Posterior vena cava (tissue), 2 donors: ENCODE measurements at regions not wholly inside any gene's neighbourhood (a gene's known extent, or its start where the extent isn't known, plus 50 kb on each side); places are given as distances from the start of the nearest gene placed in this dataset.

Experiments
- DNase-seq: peaks from one replicate; pipeline ENCODE4 v3.0.0-alpha.2; 2020; ENCODE audit warnings: low spot score
- intact Hi-C, 2 donors: fragments of 100-400 bp; cut with DNase I; formaldehyde crosslinking; loops; one replicate each; pipeline versions ENCODE4 v1.14.1 to v1.14.2; 2022 to 2023
- donor health status: DM: yes; HTN: yes; CAD: no.
- donor health status: DM: yes; HTN: yes; CAD: no.

DNA sequence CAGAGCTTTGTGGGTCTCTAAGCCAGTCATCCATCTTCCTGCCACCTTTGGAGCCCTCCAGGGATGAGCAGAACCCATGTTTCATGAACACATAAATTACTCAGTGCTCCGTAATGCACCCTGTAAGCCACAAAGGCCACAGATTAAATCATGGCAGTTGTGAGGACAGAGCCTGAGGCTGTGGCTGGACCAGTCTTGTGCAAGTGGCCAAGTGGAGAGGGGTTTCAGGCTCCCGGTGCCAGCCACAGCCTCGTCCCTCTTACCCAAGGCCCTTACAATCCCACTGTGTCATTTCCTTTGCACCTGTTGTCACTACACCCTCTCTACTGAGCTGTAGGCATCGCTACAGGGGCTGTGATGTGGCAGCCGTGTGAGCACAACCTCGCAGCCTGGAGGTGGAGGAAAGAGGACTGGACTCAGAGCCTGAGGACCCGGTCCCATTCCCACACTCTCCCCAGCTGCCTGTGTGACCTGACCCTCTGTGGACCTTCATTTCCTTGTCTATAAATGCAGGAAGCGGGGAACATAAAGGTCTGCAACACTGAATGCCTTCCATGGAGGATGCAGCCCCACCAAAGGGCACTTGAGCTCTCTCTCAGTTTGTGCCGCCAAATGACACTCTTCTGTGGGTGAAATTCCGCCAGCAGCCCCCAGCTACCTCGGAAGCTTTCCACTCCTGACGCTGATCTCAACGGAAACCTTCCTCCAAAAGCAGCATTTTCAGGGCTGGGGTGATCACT is 792.0 kb downstream of the UQCRFS1 start:
- intact Hi-C loops, result no loop called here
- DNase-seq, result no peak

DNA sequence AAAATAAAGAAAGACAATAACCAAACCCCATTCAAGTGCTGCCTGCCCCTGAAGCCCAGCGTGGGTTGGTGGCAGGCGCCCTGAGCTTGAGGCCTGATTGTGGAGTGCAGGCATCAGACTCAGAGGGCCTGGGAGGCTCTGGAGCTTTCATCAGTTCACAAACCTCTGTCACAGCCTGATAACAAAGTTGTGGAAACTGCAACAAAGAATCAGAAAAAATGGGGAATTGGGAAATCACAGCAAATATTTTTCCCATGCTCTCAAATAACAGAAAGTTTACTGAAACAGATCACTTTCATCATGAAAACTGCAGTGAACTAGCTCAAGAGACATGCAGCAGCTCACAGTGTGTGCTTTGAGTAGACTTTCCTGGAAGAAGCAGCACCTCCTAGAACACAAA is 793.6 kb downstream of the UQCRFS1 start:
- intact Hi-C loops, result no loop called here

DNA sequence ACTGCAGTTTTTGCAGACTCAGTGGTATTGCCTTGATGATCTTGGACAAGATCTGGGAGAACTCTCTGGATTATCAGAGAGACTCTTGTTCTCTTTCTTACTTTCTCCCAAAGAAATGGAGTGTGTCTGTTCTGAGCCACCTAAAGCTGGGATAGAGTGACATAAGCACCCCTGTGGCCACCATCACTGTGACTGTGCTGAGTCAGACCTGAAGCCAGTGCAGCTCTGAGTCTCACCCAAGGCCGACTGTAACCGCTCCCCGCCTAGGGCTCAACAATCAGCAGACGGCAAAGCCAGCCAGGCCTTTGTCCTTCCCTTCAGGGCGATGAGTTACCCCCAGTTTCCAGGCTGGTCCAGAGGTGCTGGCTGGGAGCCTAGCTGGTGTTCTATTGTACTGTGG is 795.6 kb downstream of the UQCRFS1 start:
- no peak for DNase-seq

More for the DNA sequence above, 793.6 kb downstream of the UQCRFS1 start:
- no peak for DNase-seq

DNA sequence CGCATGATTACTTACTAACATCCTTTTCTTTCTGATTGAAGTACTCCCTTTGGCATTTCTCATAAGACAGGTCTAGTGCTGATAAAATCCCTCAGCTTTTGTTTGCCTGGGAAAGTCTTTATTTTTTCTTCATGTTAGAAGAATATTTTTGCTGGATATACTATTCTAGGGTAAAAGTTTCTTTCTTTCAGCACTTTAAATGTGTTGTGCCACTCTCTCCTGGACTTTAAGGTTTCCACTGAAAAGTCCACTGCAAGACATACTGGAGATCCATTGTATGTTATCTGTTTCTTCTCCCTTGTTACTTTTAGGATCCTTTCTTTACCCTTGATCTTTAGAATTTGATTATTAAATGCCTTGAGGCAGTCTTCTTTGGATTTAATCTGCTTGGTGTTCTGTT is 796.7 kb downstream of the UQCRFS1 start:
- intact Hi-C loops, result no loop called here
- DNase-seq, result no peak

More for the DNA sequence above, 795.6 kb downstream of the UQCRFS1 start:
- intact Hi-C loops, result no loop called here

DNA sequence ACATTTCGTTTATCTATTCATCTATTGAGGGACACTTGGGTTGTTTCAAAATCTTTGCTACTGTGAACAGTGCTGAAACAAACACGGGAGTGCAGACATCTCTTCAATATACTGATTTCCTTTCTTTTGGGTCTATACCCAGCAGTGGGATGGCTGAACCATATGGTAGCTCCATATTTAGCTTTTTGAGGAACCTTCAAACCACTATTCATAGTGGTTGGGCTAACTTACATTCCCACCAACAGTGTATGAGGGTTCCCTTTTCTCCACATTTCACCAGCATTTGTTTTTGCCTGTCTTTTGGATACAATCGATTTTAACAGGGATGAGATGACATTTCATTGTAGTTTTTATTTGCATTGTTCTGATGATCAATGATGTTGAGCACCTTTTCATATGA is 798.2 kb downstream of the UQCRFS1 start:
- intact Hi-C loops, result no loop called here

DNA sequence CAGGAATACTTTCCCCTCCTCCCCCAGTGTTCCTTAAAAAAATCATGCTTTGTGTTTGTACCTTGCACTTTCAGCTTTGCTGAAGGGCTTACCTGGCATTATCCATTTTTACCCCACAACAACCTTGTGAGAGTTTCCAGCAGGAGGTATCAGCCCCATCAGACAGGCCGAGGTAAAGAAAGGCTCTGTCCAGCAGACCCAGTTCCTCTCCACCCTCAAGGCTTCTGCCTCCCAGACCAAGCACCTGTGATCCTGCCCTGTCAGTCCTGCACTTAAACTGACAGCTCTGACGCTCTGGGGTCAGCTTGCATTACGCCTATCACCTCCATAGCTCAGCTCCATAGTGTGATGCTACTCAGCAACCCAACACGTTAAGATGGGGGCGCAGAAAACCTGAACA is 803.1 kb downstream of the UQCRFS1 start:
- intact Hi-C loops, result no loop called here
- no peak for DNase-seq

More for the DNA sequence above, 798.2 kb downstream of the UQCRFS1 start:
- no peak for DNase-seq

DNA sequence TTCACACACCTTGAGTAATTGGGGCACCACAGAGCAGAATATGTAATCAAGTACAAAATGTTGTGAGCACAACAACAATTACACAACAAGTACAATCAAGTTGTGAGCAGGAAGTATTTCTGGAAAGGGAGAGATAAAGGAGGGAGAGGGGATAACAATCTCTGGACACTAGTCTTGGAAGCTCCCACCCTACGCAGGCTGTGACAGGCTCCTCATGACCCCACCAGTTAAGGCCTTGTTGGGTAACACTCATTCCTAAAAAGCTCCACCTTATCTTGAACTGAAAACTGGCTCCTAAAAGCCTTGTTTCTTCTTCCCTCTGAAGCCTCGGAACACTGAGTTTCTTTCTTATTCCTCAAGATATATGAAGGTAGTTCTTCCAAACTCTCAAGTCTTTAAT is 806.0 kb downstream of the UQCRFS1 start:
- DNase-seq, result no peak
- intact Hi-C loops, result no loop called here

DNA sequence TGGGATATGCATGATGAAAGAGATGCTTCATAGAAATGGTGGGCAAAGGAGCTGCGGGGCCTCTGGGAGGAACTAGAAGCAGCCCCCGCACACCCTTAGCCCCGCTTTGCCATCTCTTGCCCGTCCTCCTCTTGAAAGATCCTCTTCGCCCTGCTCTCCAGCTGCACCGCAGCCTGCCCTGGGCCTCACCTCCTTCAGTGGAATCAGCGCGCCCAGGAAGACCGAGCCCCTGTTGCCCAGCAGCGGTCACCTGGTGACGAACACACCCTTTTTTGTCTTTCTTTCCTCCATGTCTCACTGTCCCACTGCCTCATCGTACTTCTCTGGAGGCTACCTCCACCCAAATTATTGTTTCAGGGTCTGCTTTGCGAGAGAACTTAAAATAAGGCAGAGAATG is 807.6 kb downstream of the UQCRFS1 start:
- DNase-seq, result no peak
- intact Hi-C loops, result no loop called here

DNA sequence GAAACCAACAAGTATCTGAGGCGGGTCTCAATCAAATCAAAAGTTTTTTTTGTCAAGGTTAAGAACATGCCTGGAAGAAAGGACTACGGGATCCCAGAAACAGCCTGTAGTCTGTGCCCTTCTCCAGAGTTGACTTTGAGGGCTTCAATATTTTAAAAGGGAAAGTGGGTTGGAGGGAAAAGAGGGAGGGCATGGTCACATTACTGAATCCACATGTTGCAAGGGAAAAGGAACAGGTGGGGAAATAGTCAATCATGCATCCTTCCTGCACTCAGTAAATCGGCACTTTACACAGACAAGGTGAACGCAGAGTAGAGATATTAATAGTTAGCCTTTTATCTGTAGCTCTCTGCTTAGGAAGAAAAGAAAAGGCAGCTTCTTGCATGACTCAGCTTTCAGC is 808.5 kb downstream of the UQCRFS1 start:
- no peak for DNase-seq
- intact Hi-C loops, result no loop called here

DNA sequence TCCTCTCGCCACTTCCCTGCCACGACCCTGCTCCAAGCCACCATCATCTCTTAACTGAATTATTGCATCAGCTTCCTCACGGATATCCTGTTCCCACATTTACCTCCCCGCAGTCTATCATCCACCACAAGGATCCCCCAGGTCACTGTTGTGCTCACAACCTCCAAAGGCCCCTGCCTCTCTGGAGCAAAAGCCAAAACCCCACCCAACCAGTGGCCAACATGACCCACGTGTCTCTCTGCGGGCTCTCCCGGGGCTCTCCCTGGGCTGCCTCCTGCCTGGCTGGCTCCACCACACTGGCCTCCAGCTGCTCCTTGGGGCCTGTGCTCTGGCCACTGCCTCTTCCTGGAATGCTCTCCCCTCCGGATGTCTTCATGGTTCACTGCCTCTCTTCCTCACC is 809.3 kb downstream of the UQCRFS1 start:
- DNase-seq, result no peak
- intact Hi-C loops, result no loop called here

DNA sequence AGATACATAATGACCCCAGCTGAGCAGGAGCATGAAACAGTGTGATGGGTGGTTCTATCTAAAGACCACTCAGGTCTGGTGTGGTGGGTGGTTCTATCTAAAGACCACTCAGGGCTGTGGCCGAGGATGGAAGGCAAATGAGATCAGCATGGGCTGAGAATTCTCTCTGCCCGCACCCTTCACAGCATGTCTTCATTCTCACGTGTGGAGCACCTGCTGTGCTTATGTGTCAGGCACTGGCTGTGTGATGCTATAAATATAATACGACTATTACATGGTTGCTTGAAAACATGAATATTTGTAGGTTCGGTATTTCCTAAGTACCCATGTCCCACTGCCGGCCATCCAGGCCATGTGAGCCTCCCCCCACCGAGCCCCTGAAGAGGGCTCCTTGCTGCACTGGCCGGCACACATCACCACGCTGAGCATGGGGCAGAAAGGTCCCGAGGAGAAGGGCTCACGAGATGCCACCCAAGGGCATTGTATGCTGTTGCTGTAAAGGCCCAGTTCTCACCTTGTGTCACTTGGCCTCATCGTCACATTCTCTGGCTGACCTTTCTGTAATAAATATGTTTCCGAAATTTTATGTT is 810.2 kb downstream of the UQCRFS1 start:
- intact Hi-C loops, result no loop called here
- DNase-seq, result no peak

DNA sequence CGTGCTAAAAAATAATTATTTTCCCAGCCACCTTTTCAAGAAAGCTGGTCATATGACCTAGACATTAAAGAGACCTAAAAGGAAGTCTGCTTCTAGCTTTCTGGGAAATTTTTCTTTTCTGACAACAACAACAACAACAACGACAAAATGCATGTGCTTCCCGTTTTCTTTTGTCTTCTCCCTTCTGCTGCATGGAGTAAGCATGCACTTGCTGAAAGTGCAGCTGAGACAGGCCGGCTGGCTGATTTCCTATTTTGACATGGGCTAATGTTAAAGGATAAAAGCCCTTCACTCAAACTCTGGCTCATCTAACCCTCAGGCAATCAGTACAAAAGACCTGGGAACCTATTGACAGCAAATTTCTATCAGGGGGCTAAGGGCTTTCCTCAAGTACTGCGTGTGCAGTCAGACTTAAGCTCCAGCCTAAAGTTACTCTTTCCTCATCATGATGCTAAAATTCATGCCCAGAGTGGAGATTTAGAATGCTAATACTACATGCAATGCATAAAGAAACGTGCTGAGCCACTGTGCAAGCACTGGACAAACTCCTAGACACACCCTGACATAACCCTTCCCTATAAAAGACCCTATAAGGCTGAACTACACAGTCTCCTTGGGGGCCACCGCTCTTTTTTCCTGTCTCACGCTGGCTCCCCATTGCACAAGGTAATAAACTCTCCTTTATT is 811.1 kb downstream of the UQCRFS1 start:
- DNase-seq, result no peak
- intact Hi-C loops, result no loop called here

DNA sequence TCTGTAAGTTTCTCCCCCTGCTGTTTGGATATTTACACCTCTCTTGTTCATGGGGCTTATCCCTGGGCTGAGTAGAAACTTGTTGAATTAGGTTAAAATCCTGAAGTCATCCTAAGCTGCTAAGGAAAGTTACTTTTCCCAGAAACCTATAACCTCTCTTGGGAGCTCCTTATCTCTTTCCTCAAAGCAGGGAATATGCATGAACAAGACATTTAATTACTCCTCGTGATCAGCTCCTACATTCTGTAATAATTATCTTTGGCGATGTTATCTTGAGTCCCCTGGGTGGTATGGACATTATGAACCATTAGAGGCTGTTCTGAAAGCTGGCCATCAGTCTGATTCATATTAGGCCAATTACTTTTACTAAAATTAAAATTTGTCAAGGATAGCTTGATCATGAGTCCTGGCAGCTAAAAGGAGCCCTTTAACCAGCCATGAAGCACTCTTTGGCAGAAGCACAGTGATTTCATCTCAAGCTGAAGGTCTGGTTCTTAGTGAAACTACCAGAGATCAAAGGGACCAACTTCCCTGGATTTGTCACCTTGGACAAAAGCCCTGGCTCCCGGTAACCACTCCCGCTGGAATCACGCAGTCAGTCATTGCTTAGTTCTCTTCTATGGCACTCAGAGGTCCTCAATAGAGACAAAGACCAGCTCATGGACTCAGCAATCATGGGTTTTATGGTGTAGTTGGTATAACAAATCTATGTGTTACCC is 811.8 kb downstream of the UQCRFS1 start:
- intact Hi-C loops, result no loop called here
- no peak for DNase-seq

DNA sequence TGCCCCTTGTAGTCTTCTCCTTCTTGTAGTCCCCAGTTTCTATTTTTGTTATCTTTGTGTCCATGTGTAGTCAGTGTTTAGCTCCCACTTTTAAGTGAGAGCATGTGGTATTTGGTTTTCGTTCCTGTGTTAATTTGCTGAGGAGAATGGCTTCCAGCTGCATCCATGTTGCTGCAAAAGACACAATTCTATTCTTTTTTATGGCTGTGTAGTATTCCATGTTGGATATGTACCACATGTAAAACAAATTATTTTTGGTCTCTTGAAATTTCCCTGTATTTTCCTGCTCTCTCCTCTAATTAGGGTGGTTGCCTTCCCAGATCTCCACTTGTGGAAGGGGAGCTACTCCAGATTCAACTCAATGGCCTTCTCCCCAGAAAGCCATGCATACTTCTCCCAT is 813.8 kb downstream of the UQCRFS1 start:
- intact Hi-C loops, result loop anchor here in 1 of 2 donors (5.0 kb wide), 1 partner anchor 1438 kb away; no protein-coding TSS in a partner anchor
- no peak for DNase-seq

DNA sequence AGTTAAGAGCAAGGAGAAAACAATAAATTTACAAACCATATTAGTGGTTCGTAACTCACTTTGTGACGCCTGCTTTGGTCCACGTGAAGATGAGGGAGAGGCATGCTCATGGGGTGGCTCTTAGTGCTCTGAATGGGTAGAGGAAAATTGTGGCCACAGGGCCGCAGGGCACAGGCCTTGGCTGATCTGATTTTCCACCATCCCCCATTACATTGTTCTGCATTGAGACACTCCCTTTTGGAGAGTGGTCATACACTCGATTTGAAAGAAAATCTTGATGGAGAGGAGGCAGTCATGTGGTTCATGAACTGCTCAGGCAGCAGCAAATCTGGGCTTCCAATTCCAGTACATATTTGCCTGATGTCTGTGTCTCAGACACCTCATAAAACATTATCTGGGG is 815.2 kb downstream of the UQCRFS1 start:
- intact Hi-C loops, result loop anchor here in 1 of 2 donors (5.0 kb wide), 1 partner anchor 1440 kb away; no protein-coding TSS in a partner anchor
- DNase-seq, result no peak

DNA sequence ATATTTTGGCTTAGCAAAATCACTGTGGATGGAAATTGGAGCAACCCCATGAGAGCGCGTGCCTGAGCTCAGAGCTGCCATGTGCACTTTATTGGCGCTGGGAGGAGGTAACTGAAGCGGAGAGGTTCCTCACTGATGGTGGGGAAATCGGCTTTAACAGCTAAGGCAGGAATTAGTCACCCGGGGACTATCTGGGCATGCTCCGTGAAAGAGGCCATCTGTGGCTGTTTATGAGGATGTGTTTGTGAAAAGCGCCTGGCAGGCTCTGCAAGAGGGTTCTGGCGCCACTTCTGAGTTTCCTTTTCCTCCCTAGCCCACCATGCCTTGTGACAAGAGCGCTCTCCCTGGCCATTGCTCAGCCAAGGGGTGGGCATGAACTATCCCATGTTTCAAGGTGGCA is 815.6 kb downstream of the UQCRFS1 start:
- intact Hi-C loops, result loop anchor here in 1 of 2 donors (5.0 kb wide), 1 partner anchor 1440 kb away; no protein-coding TSS in a partner anchor
- no peak for DNase-seq

DNA sequence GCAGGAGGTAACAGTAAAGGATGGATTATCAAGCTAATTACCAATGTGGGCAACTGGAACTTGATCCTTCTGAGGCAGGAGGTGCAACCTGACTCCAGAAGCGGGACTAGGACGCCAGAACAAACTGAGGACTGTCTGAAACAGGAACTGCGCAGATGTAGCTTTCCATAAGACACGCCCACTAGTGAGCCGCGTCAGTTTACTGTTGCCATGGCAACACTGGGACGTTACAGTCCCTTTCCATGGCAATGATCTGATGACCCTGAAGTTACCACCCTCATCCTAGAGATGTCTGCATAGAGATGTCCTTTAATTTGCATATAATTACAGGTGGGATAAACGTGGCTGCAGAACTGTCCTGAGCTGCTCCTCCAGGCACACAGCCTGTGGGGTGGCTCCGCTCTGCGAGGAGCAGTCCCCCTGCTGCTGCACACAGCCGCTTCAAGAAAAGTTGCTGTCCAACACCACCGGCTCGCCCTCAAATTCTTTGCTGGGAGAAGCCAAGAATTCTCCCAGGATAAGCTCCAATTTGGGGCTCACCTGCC is 816.6 kb downstream of the UQCRFS1 start:
- intact Hi-C loops, result loop anchor here in 1 of 2 donors (5.0 kb wide), 1 partner anchor 1441 kb away; no protein-coding TSS in a partner anchor
- DNase-seq, result no peak

DNA sequence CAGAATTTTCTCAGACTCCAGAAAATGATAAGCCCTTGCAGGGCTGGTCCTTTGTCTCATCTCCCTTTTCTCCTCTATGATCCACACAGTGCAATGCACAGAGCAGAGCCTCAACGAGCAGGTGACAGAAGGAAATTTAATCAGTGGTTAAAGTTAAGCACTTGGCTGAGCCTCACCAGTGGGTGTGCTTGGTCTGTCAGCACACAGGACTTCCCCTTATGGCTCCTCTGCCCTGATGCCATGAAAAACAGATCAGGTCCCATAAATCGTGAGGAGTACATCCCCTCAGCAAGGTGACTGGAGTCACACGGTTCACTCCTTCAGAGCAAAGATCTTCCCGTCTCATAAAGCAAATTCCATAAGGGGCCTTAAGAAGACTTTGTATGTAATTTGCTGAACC is 818.2 kb downstream of the UQCRFS1 start:
- intact Hi-C loops, result loop anchor here in 1 of 2 donors (5.0 kb wide), 1 partner anchor 1443 kb away; no protein-coding TSS in a partner anchor
- DNase-seq, result no peak

DNA sequence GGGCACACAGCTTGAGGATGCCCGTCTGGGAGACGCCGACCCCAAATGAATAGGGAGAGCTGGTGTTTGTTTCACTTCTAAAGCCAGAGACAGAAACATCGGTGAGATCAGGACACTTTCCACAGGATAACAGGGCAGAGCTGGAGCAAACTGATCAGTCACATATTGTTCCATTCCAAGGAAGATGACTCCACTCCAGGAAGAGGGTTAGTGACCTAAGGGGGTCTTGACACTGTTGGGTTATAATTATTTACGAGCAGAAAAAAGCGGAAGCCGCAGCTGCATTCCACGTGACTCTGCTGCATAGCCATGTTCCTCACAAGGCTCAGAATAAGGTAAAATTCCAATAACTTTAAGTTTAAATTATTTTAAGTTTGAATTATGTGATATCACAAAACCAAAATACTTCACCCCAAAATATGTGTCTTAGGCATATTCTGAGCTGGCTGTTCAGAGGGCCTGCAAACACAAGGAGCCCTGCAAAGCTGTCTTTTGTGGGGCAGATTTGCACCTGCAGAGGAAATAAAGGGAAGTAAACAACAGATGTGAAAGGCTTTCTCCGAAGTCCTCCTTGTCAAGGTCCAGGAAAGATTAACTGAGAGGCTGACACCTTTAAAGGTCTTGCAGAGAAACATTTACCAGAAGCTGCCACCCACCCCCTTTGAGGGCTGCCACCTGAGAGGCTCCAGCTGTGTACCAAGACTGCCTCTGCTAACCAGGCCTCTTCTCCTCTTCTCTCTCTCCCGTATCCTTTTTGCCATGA is 819.2 kb downstream of the UQCRFS1 start:
- no peak for DNase-seq
- intact Hi-C loops, result no loop called here
